Fibroblast of villous mesenchyme (primary cell): ENCODE measurements at regions not wholly inside any gene's neighbourhood (a gene's known extent, or its start where the extent isn't known, plus 50 kb on each side); places are given as distances from the start of the nearest gene placed in this dataset.

Experiments used
- DNase-seq: peaks from one replicate; pipeline ENCODE4 v3.0.0-alpha.2; 2010; ENCODE audit warnings: low read depth
- H3K4me3 ChIP-seq: 2 replicates; pipeline ENCODE4 v1.5.1; 2011; ENCODE audit warnings: low read depth, mild to moderate bottlenecking, low read length
- TF ChIP-seq, protein P1 (sequence below): IDR thresholded peaks from 2 replicates; pipeline ENCODE4 v1.5.1; 2012; ENCODE audit warnings: low read depth, mild to moderate bottlenecking, low read length; ENCODE audit not compliant: insufficient read depth

DNA sequence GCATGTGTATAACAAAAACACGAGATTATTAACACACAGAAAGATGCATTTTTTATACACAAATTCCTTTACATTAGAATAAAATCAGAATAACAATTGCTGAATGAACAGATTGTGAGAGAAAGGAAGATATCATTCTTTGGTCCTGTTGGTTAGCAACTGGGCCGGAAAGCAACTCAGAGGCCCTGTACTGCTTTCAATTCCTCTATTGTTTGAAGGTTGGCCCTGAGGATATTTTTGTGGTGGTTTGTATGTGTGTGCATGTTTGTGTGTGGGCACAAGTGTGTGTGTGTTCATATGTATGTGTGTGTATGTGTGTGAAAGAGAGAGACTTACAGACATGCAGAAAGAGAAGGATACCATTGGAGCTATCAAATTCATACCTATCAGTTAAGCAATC is 356.8 kb upstream of the DMAC1 start:
- DNase-seq, result no peak
- H3K4me3 ChIP-seq, result no peak overlapping the region
- TF ChIP-seq, protein P1, sequence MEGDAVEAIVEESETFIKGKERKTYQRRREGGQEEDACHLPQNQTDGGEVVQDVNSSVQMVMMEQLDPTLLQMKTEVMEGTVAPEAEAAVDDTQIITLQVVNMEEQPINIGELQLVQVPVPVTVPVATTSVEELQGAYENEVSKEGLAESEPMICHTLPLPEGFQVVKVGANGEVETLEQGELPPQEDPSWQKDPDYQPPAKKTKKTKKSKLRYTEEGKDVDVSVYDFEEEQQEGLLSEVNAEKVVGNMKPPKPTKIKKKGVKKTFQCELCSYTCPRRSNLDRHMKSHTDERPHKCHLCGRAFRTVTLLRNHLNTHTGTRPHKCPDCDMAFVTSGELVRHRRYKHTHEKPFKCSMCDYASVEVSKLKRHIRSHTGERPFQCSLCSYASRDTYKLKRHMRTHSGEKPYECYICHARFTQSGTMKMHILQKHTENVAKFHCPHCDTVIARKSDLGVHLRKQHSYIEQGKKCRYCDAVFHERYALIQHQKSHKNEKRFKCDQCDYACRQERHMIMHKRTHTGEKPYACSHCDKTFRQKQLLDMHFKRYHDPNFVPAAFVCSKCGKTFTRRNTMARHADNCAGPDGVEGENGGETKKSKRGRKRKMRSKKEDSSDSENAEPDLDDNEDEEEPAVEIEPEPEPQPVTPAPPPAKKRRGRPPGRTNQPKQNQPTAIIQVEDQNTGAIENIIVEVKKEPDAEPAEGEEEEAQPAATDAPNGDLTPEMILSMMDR, result no peak

DNA sequence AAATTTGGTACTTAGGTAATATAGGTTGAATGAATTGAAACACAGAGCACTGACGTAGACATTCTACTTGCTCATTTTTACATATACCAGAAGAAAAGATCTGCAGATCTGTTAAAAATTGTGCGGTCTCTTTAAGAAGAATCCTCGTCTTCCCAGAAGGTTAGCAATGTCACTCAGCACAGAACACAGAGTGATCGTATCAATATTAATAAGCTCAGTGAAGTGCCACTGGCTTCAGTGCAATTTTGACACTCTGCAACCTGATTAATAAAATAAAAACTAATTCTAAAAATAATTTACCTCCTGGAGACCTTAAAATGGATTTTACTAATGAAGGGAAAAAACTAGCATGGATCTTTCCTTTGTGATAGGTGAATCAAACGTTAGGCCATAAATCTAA is 356.1 kb upstream of the DMAC1 start:
- DNase-seq, result no peak
- TF ChIP-seq, protein P1, result no peak
- no peak overlapping the region for H3K4me3 ChIP-seq

DNA sequence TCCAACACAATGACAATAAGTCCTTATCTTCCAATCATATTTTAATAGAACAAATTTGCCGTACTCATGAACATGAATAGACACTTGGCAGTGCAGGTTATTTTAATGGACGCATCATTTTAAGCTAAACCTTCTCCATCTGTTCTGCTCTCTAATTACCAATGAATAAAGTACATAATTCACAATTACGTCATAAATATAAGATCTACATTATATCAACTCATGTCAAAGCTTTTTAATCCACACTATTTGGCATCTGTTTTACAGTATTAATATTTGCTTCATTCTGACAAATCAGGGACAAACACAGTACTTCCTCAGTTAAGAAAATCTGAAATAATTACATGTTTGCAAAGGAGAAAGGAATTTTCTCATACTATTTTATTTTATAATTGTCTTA is 344.1 kb upstream of the DMAC1 start:
- H3K4me3 ChIP-seq, result no peak overlapping the region
- TF ChIP-seq, protein P1, result no peak
- no peak for DNase-seq

DNA sequence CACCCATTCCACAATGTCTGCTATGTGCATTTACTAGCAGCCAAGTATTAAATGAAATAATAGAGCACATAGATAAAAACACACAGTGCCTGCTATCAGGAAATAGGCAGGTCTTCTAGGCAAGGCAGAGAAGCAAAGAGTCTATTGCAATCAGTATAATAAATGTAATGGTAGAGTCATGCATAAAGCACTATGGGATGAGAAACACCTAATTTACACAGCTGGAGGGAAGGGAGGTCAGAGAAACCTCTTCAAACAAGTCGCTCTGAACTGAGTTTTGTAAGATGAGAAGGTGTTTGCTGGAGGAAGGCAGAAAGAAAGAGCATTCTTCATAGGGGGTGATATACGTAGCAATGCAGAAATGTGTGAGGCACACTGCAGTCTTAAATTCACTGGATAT is 341.0 kb upstream of the DMAC1 start:
- H3K4me3 ChIP-seq, result no peak overlapping the region
- no peak for DNase-seq
- TF ChIP-seq, protein P1, result no peak

DNA sequence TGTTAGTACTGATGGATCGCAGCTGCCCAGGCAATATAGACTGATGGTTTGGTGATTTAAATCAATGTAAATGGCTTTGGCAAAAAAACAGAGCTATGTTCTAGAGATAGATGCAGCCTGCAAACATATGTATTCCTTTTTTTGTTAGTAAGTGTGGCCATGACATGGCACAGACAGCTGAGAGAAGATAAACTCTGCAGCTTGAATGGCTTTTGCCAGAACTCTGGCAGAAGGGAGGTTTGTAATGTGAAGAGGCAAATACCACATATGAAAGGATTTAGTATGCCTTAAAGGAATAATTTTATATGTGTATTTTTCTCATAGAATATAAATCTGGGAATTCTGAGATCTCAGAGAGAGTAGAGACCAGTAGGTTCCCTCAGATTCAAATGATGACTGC is 340.2 kb upstream of the DMAC1 start:
- H3K4me3 ChIP-seq, result no peak overlapping the region
- TF ChIP-seq, protein P1, result no peak
- no peak for DNase-seq

DNA sequence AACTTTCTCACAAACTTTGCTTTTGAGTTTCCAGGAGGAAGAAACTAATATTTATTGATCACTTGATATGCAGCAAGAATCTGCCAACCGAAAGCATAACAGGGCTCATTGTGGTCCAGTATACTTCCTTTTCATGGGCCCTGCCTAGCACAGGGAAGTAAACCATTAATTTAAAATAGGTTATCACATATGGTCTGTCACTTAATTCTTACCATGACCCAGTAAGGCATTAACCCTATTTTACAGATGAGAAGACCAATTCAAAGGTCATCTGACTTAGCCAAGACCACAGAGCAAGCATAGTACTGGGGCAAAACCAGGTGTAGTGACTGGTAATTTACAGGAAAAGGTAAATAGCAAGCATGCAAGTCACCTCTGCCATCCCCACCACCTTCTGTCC is 336.9 kb upstream of the DMAC1 start:
- no peak for DNase-seq
- TF ChIP-seq, protein P1, result no peak
- H3K4me3 ChIP-seq, result no peak overlapping the region

DNA sequence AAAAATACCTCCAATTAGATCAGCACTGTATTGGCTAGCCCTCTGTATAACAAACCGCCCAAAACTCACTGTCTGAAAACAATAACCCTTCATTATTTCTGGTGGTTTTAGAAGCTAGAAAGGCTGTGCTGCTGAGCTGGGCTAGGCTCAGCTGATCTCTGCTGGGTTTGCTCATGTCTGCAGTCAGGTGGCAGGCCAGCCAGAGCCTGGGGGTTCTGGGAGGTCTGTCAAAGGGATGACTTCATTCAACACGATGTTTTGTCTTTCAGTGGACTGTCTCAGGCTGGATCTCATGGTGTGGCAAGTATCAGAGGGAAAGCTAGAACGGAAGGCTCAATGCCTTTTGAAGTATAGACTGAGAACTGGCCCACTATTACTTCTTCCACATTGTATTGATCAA is 335.1 kb upstream of the DMAC1 start:
- no peak overlapping the region for H3K4me3 ChIP-seq
- DNase-seq, result no peak
- TF ChIP-seq, protein P1, result no peak
